HT1080 (cell line): ENCODE measurements at regions not wholly inside any gene's neighbourhood (a gene's known extent, or its start where the extent isn't known, plus 50 kb on each side); places are given as distances from the start of the nearest gene placed in this dataset.
"Not testable (repeated sequence)": the region's sequence is repeated elsewhere in the genome, so short reads cannot be mapped to it uniquely, and the experiment has no call there.

Experiments
- DNase-seq: peaks from one replicate; pipeline ENCODE4 v3.0.0-alpha.2; 2015; ENCODE audit warnings: low read depth

DNA sequence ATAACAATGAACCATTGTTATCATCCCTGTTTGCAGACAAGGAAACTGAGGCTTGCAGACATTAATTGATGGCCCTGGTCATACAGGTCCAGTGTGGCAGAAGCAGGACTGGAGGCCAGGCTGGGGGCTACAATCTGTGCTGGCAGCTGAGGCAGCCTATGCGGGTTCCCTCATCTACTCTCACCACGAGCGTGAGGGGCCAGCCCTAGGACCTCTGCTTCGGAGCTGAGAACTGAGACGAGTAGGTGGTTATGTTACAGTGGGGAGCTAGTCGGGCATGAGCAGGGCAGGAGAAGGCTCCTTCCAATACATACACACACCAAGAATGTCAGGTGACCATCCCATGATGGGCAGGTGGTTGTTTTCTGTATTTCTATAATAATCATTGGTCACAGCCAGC lies 82.2 kb upstream of the ASB18 start:
- no peak for DNase-seq

DNA sequence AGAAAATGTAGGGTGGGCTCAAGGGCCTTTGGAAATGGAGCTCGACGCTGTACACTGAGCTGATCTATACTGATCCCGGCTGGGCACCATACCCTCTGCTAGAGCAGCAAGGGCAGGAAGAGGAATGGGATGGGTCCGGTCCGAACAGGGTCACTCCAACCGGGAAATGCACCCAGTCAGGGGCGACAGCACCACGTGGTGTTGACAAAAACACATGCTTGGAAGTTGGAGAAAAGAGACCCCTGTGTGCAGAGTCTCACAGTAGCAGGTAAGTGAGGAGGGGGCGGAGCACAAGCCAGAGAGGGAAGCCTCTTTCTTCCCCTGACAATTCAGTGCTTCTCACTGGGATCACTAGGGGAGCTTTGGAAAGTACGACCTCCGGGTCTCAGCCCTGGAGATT lies 84.1 kb upstream of the ASB18 start:
- DNase-seq = no peak

DNA sequence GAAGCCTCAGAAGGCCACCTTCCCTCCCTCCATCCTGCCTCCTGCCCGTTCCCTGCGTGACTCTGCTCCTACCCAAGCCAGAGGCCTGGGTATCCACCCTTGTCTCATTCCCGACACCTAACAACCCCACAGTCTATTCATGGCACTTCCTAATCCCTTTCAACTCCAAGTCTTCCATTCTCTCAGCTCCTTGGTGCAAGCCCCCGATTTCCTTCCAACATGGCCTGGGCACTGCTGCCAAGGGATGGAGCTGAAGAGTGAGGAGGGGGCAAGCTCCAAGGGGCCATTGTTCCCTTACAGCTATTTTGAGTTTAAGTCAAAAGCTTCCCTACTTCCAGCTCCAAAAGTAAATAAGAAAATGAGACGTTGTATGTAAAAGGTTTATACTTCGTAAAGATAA lies 84.8 kb upstream of the ASB18 start:
- no peak for DNase-seq

DNA sequence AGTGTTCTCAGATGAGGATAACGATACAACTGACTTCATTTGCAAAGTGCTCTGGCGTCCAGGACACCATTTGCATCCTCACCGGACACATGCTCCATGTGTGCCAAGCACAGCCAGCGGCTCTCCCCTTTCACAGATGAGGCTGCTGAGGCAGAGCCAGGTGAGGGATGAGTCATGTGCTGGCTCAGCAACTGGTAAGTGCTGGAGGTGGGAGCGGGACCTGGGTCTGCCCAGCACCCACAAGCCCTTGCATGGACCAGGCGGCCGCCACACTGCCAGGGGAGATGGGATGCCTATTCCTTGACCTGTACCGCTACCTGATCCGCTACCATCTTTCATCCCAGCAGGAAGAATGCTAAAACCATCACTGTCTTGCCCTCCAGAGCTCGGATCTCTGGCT lies 86.2 kb upstream of the ASB18 start:
- DNase-seq = no peak

DNA sequence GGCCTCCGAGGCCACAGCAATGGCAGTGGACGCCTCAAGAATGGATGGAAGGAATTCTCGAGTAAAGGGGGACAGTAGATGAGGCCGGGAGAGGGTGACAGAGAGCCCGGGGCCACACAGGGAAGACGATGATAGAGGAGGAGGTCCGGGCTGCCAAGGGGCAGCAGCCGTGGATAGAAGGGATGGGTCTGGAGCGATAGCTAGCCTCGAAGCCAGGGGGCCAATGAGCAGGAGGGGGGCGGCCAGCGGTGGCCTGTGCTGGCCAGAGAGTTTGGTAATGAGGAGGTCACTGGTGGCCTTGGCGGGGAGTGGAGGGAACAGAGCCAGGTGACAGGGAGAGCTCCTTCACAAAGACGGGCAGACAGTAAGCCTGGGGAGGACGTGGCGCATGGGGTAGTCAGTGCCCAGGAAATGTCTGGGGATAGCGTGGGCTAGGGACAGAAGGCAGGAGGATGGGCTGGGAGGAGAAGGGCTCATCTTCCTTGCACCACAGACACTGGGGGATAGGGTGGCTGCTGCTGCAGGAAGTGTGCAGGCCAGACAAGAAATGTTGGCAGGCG lies 87.8 kb upstream of the ASB18 start:
- no peak for DNase-seq

DNA sequence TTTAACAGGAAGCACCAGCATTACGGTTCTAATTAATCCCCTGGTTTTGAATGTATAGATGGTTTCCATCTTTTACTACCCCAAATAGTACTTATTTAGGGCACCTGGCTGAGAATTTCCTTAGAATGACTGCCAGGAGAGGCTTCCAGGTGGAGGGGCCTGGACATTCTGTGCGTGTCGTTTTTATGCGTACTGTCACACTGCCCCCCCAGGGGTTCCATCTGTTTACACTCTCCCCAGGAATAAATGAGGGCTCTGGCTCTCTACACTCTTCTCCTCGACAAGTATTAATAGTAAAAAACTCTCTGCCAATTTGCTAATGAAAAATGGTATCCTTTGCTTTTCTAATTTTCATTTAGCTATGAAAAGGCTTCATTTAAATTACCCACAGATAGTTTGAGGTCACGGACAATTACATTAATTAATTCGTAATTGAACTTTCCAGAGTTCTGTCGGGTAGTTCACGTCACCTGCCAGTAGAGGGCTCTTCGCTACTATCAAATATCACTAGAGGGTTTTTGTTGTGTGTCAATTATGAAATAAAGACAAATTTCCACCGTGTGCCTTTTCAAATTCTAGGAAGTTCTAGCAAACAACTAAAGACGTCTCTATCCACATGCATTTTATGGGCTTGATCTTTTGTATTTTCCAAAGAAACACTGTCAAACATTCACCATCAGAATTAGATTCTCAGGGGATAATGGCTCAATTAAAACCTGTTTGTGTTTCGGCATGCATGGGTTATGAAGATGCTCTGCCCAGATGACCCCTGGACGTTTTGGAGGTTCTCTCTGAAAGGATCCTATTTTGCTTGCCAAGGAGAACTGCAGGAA lies 88.8 kb upstream of the ASB18 start:
- no peak for DNase-seq

DNA sequence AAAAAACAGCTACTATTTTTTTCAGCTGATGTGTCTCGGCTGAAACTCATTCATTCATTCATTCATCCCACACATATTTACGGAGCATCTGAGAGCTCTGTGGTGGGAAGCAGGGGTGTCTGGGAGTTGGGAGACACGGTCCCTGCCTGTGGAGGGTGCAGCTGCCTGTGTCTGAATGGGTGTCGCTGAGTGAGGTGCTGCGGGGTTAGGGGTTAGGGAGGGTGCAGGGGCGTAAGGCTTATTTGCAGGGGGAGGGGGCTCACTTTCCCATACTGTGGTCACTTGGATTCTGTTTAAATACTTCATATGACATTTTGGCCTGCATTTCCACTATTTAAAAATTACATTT lies 89.4 kb upstream of the ASB18 start:
- DNase-seq = no peak

DNA sequence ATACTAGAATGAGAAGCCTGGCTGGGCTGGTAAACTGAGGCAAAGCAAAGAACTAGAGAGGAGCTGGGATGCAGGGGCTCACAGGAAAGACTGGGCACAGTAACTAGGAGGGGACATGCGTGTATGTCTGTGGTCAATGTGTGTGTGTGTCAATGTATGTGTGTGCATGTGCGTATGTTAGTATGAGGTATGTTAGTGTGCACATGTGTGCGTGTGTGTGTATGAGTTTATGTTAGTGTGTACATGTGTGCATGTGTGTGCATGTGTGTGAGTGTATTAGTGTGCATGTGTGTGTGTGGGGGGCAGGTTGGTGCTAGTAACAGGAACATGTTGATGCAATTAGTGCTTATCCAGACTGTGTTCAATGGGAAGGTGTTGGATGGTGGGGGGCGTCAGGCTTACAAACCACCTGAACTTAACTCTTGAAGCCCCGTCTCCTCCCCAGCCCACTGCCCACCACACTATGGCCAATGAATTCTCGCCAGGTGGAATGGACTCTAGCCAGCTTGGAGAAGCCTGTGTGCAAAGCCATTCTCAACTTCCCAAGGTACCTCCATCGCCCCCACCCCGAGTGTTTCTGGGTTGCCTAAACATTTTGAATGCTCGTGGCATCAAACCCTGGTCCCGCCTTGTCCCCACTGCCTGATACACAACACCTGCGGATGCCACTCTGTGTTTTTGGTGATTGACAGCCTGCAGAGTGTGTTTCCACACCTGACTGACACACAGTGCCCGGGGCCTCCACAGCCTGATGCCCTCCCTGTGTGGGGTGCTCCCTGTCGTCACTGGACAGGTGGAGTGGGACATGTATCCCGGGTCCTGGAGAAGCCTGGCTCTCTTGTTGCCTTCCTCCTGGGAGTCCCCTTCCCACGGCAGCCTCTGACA lies 90.1 kb upstream of the ASB18 start:
- DNase-seq = no peak

DNA sequence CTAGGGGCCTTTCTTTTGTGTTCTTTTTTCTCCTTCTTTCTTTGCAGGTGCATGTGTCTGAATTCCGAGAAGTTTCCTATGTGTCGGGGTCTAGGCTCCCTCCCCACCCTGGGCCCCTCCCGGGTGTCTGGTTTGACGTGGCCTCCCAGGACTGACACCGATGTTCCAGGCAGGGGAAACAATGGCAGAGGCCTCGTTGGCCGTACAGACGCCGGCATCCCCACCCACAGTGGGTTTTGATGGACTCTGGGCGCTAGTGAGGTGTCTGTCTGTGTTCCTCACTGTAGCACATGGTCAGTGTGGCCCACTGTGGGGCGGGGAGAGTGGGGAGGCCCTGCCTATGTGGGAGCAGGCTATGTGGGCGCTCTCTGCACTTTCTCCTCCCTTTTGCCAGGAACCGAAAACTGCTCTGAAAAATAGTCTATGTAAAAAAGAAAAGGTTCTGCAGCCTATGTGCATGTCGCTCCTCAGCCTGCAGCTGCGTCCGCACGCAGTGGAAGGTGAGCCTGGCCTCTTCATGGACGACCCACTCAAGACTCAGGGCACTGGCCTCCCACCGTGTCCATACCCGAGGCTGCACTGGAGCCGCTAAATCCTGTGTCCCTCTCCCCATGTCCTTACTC lies 90.9 kb upstream of the ASB18 start:
- no peak for DNase-seq

DNA sequence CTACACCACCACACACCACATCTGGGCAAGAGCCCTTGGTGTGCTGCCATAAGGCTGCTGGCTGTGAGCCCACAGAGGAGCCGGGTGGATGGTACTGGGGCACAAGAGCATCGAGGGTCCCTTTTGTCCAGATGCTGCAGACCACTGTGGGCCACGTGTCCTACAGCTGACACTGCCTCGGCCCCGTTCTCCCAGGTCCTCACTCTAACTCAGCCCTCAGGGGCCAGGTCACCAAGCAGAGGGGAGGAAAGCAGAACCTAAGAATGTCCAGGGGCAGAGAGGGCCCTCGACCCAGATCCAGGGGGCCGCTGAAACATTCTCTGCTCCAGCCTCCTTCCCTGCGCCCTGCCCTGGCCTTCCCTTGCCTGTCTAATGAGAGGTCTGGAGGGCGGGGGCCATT lies 91.7 kb upstream of the ASB18 start:
- DNase-seq = no peak

DNA sequence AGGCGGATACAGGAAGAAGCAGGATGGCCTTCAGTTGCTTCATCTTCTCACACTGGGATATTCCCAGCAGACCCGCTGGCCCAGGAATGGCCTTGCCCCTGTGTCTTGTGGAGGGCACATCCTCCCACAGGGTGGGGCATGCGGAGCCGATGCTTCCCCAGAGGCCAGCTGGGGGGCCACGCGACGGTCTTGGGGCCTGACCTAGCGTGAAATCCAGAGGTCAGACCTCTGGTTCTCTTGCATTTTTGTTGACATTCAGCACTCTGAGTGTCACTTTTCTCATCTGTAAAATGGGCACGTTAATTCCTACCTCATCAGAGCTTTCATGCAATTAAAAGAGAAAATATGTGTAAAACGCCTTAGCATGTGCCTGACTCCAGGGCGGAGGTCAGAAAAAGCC lies 92.1 kb upstream of the ASB18 start:
- DNase-seq = not testable (repeated sequence)

DNA sequence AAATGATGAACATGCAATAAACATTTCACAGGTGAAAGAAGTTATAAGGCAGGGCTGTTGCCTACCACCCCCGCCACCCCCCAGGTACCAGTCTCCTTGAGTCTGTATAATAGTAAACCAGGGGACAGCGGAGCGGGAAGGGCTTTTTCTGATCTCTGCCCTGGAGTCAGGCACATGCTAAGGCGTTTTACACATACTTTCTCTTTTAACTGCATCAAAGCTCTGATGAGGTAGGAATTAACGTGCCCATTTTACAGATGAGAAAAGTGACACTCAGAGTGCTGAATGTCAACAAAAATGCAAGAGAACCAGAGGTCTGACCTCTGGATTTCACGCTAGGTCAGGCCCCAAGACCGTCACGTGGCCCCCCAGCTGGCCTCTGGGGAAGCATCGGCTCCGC lies 94.3 kb upstream of the ASB18 start:
- not testable (repeated sequence) for DNase-seq

DNA sequence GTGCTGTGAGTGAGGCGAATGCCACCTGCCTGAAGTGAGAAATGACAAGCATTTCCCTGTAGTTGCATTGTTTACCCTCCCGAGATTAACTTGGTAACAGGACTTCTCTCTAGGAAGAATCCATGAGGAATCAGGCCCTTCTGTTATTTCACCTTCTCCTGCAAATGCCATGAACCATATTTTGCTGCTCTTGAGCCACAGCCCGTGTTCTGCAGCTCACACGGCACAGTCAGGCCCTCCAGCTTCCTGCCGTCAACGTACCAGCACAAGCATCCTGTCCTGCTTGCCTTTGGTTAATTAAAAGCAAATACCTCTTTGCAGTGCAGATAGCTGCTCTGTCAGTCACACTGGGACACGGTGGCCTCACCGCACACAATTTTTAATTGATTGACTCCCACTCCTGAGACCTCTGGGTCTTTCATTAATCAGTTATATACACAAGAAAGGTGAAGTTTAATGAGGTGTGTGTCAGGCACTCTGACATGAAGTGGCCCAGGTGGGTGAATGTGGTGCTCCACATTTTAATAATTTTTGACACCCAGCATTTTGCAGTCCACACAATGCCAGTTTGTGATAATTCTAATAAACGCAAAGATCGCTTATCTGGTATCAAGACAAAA lies 95.3 kb upstream of the ASB18 start:
- DNase-seq = no peak

DNA sequence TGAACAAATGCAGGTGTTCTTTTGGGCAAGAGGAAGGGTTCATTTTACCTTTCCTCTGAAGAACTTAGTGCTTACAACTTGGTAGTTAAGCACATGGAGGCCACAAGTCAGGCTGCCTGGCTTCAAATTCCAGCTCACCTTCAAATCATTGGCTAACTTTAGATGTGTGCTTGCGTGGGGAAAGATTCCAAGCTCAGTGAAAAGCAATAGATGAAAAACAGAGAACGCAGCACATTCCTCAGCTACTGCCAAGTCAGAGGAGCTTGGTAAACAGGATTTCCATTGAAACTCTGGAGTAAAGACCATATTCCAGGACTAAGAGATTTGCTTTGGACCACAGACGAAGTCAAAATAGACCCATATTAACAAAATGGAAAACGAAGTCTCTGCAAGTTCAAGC lies 96.3 kb upstream of the ASB18 start:
- DNase-seq = no peak

DNA sequence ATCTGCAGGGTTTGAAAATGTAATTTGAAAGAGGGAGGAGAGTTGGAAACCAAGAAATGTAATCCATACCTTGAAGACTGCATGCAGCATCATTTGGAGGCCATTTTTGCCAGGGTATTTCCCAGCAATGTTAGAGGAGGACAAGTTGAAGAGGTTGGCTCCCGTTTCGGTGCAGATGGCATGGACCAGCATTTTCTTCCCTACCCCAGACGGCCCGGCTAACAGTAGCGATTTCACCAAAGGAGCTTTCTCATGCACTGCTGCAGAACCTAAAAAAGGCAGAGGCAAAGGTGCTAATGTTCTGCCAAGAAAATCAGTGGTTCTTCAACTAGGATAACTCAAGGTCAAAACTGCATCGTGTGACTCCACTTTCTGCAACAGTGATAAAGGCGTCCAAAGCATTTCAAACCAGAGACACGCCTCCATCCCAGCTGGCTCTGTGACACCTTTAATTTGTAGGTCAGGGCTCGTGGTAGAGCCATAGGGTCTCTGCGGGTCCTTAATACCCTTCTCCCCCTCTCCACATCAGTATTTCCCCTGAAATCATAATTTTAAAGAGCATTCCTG lies 99.6 kb upstream of the ASB18 start:
- no peak for DNase-seq

DNA sequence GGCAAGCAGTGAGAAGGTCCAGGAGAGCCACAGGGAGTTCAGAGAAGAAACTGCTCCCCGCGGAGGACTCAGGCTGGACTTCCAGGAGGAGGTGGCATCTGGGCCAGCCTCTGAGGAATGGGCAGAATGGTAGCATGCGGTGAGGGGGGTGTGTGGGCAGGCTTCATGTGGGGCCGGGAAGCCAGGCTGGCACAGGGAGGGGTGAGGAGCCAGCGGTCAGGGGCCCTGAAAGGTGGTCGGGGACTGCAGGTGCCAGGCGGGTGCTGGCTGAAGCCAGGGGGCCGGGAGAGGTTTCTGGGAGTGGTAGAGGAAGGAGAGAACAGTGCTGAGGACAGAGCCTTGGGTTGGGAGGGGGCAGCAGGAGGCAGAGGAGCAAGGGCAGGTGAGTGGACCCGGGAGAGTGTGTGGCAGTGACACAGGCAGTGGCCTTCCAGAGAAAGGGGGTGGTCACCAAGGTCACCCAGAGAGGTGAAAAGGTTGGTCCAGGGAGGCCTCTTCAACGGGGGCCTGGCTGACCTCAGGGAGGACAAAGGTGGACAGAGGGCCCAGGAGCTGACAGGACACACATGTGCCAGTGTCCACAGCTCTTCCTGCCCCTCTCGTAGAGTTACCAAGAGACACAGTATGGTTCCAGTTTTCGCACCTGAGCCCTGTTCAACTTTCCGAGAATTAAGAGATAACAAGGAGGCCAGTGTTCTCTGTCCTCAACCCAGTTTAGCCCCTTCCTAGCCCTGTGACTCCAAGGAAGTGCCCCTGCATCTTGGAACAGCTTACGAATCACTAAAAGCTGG lies 101.2 kb upstream of the ASB18 start:
- no peak for DNase-seq

DNA sequence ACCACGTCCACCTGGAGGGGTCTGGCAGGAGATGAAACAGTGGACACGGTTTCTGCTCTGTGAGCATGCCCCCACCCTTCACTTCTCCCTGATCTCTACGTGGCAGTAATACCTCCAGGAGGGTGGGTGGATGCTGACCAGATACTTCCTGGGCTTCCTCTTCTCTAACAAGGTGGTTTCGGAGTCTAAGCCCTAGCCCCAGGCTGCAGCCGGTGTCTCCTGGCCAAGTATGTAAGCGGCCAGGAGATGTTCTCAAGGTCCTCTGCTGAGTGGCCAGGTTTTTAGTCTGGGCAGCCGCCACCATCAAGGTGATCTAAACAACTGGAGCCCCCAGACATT lies 101.8 kb upstream of the ASB18 start:
- DNase-seq = no peak

DNA sequence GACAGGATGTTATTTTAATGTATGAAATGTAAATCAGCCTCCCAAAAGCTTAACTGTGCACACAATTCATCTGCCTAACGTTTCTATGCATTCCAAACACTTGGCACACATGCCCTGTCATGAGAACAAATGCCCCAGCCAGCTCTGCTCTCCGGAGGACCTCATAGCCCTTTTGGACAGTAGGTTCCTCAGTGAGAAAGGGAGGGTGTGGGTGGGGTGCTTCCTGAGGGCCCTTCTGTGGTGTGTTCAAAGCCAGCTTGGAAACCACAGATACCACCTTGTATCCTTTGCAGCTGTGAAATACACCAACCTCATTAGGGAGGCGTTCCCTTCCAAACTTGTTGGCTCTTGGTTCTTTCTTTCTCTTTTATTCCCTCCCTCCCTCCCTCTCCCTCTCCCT lies 102.2 kb upstream of the ASB18 start:
- no peak for DNase-seq

DNA sequence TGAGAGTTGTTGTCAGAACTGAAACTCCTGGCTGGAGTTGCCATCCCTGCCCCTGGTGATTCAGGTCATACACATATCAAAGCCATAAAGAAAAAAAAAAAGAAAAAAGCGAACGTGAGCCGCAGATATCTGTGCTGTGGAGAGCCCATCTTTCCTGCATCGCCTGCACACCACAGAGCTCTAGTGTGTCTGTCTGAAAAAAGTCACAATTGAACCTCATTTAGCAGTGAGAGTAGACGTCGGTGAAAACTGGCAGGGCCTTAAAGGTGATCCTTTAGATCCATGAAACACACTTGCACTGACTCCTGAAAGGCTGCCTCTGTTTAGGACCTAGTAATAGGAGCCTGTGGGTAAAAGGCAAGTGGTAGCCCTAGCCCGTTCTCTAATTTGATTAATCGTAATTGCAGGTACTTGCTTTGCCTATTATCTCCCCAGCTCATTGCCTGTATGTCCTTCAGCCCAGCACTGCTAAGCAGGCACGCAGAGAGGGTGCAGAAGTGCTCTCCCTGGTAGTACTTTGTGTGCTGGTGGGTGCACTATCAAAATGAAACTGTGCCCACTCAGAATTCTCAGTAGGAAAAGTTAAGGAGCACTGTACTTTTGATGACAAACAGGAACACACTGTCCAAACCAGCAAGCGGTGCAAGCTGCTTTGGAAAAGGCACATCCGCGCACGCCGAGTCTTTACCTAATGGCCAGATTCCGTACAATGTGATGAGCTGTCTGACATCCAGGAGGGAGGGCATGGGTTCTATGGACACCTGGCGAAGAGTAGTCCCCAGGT lies 103.5 kb upstream of the ASB18 start:
- no peak for DNase-seq

DNA sequence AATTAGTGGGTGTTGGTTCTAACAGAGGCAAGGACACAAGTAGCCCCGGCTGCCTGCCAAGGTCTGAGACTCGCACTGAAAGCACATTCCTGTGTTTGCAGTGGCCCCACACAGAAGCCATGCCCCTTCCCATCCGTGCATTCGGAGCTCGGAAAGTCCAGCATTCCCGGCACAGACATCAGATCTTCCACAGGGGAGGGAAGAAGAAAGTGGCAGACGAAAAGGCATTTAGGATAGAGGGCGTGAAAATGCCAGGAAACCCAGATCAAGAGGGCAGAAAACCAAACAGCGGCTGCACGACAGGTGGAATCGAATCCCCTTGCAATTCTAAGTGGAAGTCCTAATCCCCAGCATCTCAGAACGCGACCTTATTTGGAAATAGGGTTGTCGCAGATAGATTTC lies 105.5 kb upstream of the ASB18 start:
- no peak for DNase-seq
